ENCODE measurements at regions not wholly inside any gene's neighbourhood (a gene's known extent, or its start where the extent isn't known, plus 50 kb on each side); places are given as distances from the start of the nearest gene placed in this dataset.
A peak's percentile ranks its signal among the peaks of the same experiment; 100 is the strongest.

GRCh38 chr2:228866781-228867180 lies 404.3 kb downstream of the PID1 start:
- no peak overlapping the region for H3K4me3 ChIP-seq (ENCODE audit: control insufficient read depth, low read depth, low read length)
- TF ChIP-seq, protein P1, sequence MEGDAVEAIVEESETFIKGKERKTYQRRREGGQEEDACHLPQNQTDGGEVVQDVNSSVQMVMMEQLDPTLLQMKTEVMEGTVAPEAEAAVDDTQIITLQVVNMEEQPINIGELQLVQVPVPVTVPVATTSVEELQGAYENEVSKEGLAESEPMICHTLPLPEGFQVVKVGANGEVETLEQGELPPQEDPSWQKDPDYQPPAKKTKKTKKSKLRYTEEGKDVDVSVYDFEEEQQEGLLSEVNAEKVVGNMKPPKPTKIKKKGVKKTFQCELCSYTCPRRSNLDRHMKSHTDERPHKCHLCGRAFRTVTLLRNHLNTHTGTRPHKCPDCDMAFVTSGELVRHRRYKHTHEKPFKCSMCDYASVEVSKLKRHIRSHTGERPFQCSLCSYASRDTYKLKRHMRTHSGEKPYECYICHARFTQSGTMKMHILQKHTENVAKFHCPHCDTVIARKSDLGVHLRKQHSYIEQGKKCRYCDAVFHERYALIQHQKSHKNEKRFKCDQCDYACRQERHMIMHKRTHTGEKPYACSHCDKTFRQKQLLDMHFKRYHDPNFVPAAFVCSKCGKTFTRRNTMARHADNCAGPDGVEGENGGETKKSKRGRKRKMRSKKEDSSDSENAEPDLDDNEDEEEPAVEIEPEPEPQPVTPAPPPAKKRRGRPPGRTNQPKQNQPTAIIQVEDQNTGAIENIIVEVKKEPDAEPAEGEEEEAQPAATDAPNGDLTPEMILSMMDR (IDR thresholded peaks at IDR 0.05; ENCODE audit: control insufficient read depth, insufficient read depth, low read depth, low read length, missing control alignments) = no peak
- DNase-seq (ENCODE audit: low read depth) = peak; percentile 16

- H3K4me3 ChIP-seq (ENCODE audit: control insufficient read depth, low read depth, low read length) = no peak overlapping the region
- no peak for DNase-seq (ENCODE audit: low read depth)
- TF ChIP-seq, protein P1 (IDR thresholded peaks at IDR 0.05; ENCODE audit: control insufficient read depth, insufficient read depth, low read depth, low read length, missing control alignments) = no peak
These were observed 405.0 kb downstream of the PID1 start for GRCh38 chr2:228866044-228866443.

DNA sequence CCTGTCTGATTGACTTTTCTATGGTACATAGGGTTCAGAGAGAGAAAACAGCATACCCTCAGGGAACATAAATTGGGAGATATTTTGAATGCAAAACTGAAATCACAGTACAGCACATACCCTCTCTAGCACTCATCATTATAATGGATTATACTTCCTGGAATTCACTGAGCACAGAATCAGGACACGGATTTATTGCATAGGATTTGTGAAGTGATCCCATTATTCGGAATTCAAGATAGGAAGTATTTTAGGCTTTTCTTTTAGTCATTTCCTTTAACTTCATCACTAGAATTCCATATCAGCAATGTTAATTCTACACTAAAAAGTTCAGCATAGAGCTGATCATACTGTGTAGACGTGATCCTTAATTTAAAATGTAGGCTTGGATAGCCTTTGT lies 407.0 kb downstream of the PID1 start:
- H3K4me3 ChIP-seq (ENCODE audit: control insufficient read depth, low read depth, low read length) = no peak overlapping the region
- DNase-seq (ENCODE audit: low read depth) = no peak
- TF ChIP-seq, protein P1 (IDR thresholded peaks at IDR 0.05; ENCODE audit: control insufficient read depth, insufficient read depth, low read depth, low read length, missing control alignments) = no peak

- H3K4me3 ChIP-seq (ENCODE audit: control insufficient read depth, low read depth, low read length) = no peak overlapping the region
- TF ChIP-seq, protein P1 (IDR thresholded peaks at IDR 0.05; ENCODE audit: control insufficient read depth, insufficient read depth, low read depth, low read length, missing control alignments) = no peak
These were observed 410.3 kb downstream of the PID1 start for GRCh38 chr2:228860601-228861285.

DNA sequence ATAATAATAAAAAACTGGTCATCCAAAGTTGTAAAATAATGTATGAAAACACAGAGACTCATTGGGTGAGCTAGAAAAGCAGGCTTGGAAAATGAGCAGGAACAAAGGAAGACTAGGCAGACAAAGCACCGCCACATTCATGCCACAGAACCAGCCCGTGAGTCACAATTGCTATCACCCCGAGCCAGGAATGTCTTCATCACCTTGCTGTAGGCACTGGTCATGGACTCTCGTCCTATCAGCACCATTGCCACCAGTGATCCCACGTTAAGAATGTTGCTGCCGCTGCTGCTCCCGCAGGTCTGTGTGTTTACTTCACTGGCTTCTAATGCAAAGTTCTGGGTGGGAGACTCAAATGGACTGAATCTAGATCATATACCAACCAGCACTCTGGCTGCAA lies 417.9 kb downstream of the PID1 start:
- no peak for DNase-seq (ENCODE audit: low read depth)
- TF ChIP-seq, protein P1 (IDR thresholded peaks at IDR 0.05; ENCODE audit: control insufficient read depth, insufficient read depth, low read depth, low read length, missing control alignments) = no peak
- H3K4me3 ChIP-seq (ENCODE audit: control insufficient read depth, low read depth, low read length) = no peak overlapping the region

More at GRCh38 chr2:228860601-228861285, 410.3 kb downstream of the PID1 start:
- no peak for DNase-seq (ENCODE audit: low read depth)

DNA sequence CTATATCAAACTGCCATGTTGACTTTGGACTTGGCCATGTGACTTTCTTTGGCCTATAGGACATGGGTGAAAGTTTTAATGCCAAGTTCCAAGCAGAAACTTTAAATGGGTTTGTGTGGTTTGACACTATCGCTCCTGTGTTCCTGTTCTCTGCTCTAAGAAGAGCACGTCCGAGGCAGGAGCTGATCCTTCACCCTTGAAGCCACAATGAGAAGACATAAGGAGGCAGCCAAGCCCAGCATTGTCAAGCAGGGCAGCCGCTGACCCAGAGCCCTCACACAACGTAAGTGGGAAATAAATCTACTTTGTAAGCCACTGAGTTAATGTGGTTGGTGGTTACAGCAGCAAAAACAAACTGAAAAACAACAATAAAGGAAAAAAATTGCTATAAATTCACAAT lies 422.4 kb downstream of the PID1 start:
- TF ChIP-seq, protein P1 (IDR thresholded peaks at IDR 0.05; ENCODE audit: control insufficient read depth, insufficient read depth, low read depth, low read length, missing control alignments) = no peak
- H3K4me3 ChIP-seq (ENCODE audit: control insufficient read depth, low read depth, low read length) = no peak overlapping the region
- no peak for DNase-seq (ENCODE audit: low read depth)

Data from AG09309 (cell line).